ENCODE measurements at regions not wholly inside any gene's neighbourhood (a gene's known extent, or its start where the extent isn't known, plus 50 kb on each side); places are given as distances from the start of the nearest gene placed in this dataset.

- no peak for FAIRE-seq
- dilution Hi-C loops (cut with MboI; ENCODE audit: extremely low pct_ligation_motif_present, low sequenced_read_pairs), result no loop called here
- Histone ChIP-seq H2AFZ (ENCODE audit: low read depth, low read length) (no peak overlapping the region), H3K36me3 (ENCODE audit: control insufficient read depth in 2 of 2, extremely low read depth in 1 of 2, insufficient read depth in 2 of 2, low read length in 2 of 2) (no peaks in the 10 kb centered on the region), H3K9ac (replicated peaks; ENCODE audit: extremely low read depth, insufficient read depth, low read length) (no peak overlapping the region), H3K4me1 (ENCODE audit: control insufficient read depth, extremely low read depth, insufficient read depth, low read length) (no peaks in the 10 kb centered on the region), H3K27ac (ENCODE audit: insufficient read depth, low read depth, low read length) (no peak overlapping the region), H3K27me3 (ENCODE audit: control insufficient read depth in 2 of 2, insufficient read depth in 2 of 2, low read length in 2 of 2) (no peaks in the 10 kb centered on the region), H3K9me3 (replicated peaks; ENCODE audit: control insufficient read depth, insufficient read depth, low read length) (peaks cover 12% of the 10 kb centered on the region), H3K4me2 (ENCODE audit: insufficient read depth, low read length) (no peak overlapping the region), H3K9me1 (replicated peaks; ENCODE audit: control insufficient read depth, extremely low read depth, insufficient read depth, low read length) (no peaks in the 10 kb centered on the region), H3K79me2 (ENCODE audit: control insufficient read depth, insufficient read depth, low read length) (no peaks in the 10 kb centered on the region), H4K20me1 (replicated peaks; ENCODE audit: control insufficient read depth, extremely low read depth, insufficient read depth, low read length) (no peaks in the 10 kb centered on the region), H3K4me3 (replicated peaks in 1 of 3; ENCODE audit: insufficient read depth in 1 of 3, low read depth in 1 of 3, low read length in 3 of 3) (no peak overlapping the region)
- no peak for TF ChIP-seq JUN (IDR thresholded peaks at IDR 0.05; ENCODE audit: borderline replicate concordance, insufficient read depth, insufficient read length, low read depth)
- no peak for TF ChIP-seq CTCF (IDR thresholded peaks at IDR 0.05; ENCODE audit: extremely low read depth in 1 of 2, insufficient read depth in 1 of 2, low read depth in 1 of 2, low read length in 2 of 2)
- TF ChIP-seq MYC (IDR thresholded peaks at IDR 0.05; ENCODE audit: low read depth, low read length), result no peak
- TF ChIP-seq POLR2A (IDR thresholded peaks at IDR 0.05; ENCODE audit: low read depth, low read length), result no peak
- no peak for TF ChIP-seq EZH2 (IDR thresholded peaks at IDR 0.05; ENCODE audit: borderline replicate concordance, low read depth, low read length, severe bottlenecking)
- TF ChIP-seq FOS (IDR thresholded peaks at IDR 0.05; ENCODE audit: borderline replicate concordance, insufficient read depth, low read length), result no peak
- no peak for DNase-seq (ENCODE audit: low read depth, low spot score)
- ChIA-PET POLR2A (no interaction called here), CTCF (no interaction called here)
- BruUV-seq (replicated peaks), result no TSS peak
- intact Hi-C loops (cut with micrococcal nuclease), result no loop called here
Measured at GRCh38 chr12:128165387-128165786, 101.6 kb upstream of the TMEM132C start.

- Histone ChIP-seq H3K4me3 (replicated peaks in 1 of 3; ENCODE audit: insufficient read depth in 1 of 3, low read depth in 1 of 3, low read length in 3 of 3) (no peak overlapping the region), H3K9me3 (replicated peaks; ENCODE audit: control insufficient read depth, insufficient read depth, low read length) (peaks cover 13% of the 10 kb centered on the region), H3K4me1 (ENCODE audit: control insufficient read depth, extremely low read depth, insufficient read depth, low read length) (no peaks in the 10 kb centered on the region), H4K20me1 (replicated peaks; ENCODE audit: control insufficient read depth, extremely low read depth, insufficient read depth, low read length) (no peaks in the 10 kb centered on the region), H3K9ac (replicated peaks; ENCODE audit: extremely low read depth, insufficient read depth, low read length) (no peak overlapping the region), H3K27me3 (ENCODE audit: control insufficient read depth in 2 of 2, insufficient read depth in 2 of 2, low read length in 2 of 2) (no peaks in the 10 kb centered on the region), H3K27ac (ENCODE audit: insufficient read depth, low read depth, low read length) (no peak overlapping the region), H3K4me2 (ENCODE audit: insufficient read depth, low read length) (no peak overlapping the region), H3K36me3 (ENCODE audit: control insufficient read depth in 2 of 2, extremely low read depth in 1 of 2, insufficient read depth in 2 of 2, low read length in 2 of 2) (no peaks in the 10 kb centered on the region), H3K9me1 (replicated peaks; ENCODE audit: control insufficient read depth, extremely low read depth, insufficient read depth, low read length) (no peaks in the 10 kb centered on the region), H3K79me2 (ENCODE audit: control insufficient read depth, insufficient read depth, low read length) (no peaks in the 10 kb centered on the region), H2AFZ (ENCODE audit: low read depth, low read length) (no peak overlapping the region)
- TF ChIP-seq EZH2 (IDR thresholded peaks at IDR 0.05; ENCODE audit: borderline replicate concordance, low read depth, low read length, severe bottlenecking) (no peak), POLR2A (IDR thresholded peaks at IDR 0.05; ENCODE audit: low read depth, low read length) (no peak)
- DNase-seq (ENCODE audit: low read depth, low spot score) (no peak), FAIRE-seq (no peak)
- BruUV-seq (replicated peaks), result no TSS peak
- CTCF ChIA-PET, result no interaction called here
- intact Hi-C loops (cut with micrococcal nuclease), result no loop called here
- POLR2A ChIA-PET, result no interaction called here
- dilution Hi-C loops (cut with MboI; ENCODE audit: extremely low pct_ligation_motif_present, low sequenced_read_pairs), result no loop called here
Measured at GRCh38 chr12:128168273-128168672, 98.7 kb upstream of the TMEM132C start.

Measured in endothelial cell of umbilical vein (primary cell).